Stimulated activated CD4-positive, alpha-beta T cell treated with anti-CD3 and anti-CD28 coated beads, Interleukin-12 subunit alpha, Interleukin-12 subunit beta, amount 100 ng/mL, for 48 hours (primary cell): ENCODE measurements at regions not wholly inside any gene's neighbourhood (a gene's known extent, or its start where the extent isn't known, plus 50 kb on each side); places are given as distances from the start of the nearest gene placed in this dataset.
A peak's percentile ranks its signal among the peaks of the same experiment; 100 is the strongest.

ENCODE experiments used
- DNase-seq, 3 donors: peaks; one replicate each; pipeline ENCODE4 v3.0.0-alpha.2; 2020; ENCODE audit warnings: low read depth in 2 of 3, low spot score in 1 of 3

GRCh38 chr1:244255426-244255965 is 196.2 kb downstream of the ADSS2 start:
- DNase-seq: no peak

DNA sequence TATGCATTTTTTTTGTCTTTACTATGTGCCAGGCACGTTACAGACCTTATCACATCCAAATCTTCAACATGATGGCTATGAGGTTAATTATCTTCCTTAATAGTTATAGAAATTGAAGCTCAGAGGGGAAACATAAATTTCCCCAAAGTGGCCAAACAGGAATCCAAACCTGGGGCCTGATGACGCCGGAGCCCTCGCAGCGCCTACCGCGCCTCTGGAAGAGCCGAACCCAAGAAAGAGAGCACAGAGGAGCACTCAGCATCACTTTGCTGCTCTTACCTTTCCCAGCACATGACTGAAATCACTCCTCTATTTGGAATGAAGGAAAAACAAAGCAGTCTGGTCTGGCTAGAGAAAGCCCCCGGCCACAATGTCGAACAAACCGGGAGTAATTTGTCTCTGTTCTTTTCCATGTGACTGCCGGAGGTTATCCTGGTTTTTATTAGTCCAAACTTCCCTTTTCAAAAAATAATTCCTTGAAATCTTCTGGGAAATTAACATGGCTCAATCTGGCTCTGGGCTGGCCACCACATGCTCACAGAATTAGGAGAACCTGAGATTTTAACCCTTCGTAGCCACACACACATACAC is 195.5 kb downstream of the ADSS2 start:
- DNase-seq: no peak

DNA sequence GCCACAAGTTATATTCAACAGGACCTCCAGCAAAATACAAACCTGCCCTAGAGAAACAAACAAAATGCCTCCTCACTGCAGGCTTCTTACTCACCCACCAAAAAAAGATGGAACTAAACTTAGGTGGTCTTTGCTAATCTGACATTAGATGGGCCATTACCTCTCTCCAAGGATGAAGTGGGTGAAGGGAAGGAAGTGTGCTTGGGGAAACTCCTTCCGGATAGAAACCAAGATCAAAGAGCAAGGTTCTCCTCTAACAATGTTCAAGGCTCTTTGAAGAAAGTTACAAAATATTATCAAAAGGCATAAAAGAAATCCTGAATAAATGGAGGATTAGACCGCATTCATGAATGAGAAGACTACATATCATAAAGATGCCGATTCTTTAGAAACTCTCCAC is 187.5 kb downstream of the ADSS2 start:
- no peak for DNase-seq

DNA sequence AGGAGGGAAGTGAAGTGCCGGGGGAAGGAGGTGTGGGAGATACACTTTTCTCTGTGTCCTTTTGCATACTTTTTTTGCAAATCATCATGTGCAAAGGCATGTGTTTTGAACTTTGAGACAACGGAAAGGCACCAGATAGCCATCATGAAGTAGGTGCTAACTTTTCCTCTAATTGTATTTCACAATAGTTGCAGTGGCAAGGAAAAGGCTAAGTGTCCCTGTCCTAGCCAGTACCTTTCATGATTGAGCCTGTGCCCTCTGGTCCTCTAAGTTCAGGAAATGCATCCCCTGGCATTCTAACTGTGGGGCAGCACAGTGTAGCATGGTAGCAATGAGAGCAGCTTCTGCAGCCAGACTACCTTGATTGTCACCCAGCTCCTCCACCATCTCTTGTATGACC is 186.2 kb downstream of the ADSS2 start:
- DNase-seq: no peak

DNA sequence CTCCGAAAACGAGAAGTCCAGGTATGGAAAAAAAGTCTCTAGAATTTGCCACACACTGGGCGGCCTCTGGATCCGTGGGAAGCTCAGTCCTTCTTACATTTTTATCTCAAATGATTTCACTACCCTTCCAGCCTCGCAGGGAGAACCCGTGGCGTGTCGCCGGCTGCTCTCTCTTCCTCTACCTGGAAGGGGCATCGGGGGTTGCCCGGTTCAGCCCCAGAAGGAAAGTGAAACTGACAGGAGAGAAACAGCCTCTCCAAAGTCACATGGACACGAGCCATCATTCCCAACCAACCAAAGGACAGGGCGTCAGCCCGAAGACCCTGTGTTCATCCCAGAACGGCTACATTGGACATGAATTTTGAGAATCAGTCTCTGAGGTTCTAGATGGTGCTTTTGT is 182.5 kb downstream of the ADSS2 start:
- no peak for DNase-seq

GRCh38 chr1:244271004-244271403 is 180.7 kb downstream of the ADSS2 start:
- no peak for DNase-seq

GRCh38 chr1:244271691-244272308 is 179.9 kb downstream of the ADSS2 start:
- DNase-seq: no peak

DNA sequence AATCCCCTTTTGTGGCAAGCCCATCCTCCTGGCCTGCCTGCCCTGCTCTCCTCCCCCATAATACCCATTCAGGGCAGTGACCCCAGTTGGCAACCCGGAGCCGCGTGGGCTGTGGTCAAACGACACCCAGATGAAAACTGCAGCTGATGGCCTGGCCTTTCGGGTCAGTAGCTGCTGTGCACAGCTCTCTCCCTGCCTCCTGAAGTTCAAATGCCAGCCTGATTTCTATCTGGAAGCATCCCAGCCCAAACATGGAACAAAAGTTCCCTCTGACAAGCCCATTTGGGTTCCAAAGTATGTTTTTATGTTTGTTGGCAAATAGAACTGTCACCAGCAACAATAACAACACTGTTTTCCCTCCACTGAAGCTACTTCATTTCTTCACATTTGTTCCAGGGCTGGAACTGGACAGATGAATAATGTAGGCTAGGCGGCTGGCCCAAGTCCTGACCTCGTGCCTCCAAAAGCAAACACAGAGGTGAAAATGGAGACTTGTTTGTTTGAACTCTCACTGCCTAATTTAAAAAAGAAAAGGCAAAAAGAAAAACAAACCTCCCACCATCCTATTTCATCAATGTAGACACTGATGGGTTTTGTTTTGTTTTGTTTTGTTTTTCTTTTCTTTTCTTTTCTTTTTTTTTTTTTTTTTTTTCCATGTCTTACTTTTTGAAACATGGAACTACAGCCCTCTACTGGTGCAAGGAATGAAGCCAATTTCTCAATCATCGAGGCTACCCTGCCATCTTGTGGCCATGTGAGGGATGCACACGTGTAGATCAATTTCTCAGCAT is 179.0 kb downstream of the ADSS2 start:
- peak; percentile 42 to 68 (median 46) for DNase-seq

DNA sequence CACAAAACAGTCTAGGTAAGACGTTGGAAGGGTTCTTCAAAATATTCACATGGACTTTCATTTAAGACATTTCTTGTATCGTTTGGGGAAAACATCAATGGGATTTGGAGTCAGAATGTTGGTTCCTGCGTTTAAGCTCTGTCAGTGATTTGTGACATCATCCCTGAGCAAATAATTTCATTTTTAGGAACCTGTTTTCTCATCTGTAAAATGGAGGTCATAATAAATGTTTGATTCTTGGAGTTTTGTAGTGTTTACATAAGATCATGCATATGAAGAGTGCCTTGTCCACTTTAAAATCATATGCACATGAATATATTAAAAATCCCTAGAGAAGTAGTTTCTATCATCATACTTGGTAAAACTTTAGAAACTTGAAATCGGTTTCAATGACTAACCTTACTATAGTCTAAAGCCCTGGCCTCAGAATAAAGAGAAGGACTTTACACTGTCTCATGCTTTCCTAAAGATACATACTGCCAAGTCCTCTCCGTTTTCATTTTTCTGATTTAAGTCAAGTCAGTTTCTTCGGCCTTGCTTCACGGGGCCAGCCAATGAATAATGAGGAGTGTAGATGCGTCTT is 178.4 kb downstream of the ADSS2 start:
- DNase-seq: no peak

- no peak for DNase-seq
Observed at GRCh38 chr1:244273845-244274619, 177.7 kb downstream of the ADSS2 start.

GRCh38 chr1:244276646-244277045 is 175.1 kb downstream of the ADSS2 start:
- no peak for DNase-seq

DNA sequence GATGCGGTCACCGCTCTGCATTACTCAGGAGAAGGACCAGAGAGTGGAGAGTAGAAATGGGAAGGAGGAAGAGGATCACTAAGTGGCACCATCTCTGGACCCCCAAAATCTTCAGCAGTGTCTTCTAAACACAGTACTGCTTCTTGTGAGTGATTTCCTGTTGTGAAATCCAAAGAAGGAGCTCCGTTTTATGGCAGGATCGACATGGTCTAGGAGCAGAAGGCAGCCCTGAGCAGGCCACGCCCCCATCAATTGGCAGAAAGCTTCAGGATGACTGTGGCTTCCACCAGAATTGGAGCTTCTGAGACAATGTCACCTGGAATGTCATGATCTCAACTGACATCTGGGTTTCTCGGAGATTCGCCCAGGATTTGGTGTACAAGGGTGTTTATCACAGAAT is 171.5 kb downstream of the ADSS2 start:
- no peak for DNase-seq

DNA sequence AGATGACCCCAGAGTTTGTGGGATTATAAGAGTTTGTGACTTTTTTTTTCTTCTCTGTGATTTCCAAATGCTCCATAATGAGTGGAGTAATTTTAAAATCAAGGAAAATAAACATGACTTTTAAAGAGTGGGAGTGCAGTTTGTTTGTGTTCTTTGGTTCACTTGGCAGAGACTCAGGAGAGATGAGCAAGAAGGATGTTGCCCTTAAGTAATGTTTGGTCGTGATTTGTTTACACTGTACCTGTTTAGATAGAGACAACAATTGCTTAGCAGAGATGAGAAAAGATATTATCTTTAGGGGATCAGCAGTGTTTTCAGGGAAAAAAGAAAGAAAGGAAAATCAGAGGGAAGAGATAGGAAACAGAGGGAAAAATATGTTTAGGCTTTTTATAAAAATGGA is 170.8 kb downstream of the ADSS2 start:
- no peak for DNase-seq

GRCh38 chr1:244283772-244284171 is 167.9 kb downstream of the ADSS2 start:
- no peak for DNase-seq

DNA sequence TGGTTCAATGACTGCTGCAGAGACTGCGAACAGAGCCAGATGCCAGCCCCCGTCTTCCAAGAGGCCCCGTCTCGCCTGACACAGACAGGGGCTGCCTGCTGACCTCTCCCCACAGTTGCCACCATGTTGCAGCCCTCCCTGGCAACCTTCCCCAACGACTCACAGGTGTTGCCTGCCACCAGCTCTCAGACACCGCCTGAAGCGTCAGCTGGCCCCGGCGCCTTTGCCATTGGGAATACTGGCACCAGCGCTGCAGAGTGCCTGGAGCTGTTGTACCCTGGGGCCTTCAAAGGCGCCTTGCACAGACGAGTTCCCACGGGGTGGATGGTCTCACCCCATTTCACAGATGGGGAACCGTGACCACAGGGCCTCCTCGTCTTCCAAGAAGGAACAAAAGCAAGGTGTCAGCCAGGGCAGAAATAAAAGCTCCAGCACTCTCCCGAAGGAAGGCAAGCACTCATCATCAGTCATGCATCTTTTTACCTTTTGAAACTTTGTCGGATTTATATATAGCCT is 167.0 kb downstream of the ADSS2 start:
- DNase-seq: no peak

- no peak for DNase-seq
Observed at GRCh38 chr1:244286341-244286740, 165.4 kb downstream of the ADSS2 start.

DNA sequence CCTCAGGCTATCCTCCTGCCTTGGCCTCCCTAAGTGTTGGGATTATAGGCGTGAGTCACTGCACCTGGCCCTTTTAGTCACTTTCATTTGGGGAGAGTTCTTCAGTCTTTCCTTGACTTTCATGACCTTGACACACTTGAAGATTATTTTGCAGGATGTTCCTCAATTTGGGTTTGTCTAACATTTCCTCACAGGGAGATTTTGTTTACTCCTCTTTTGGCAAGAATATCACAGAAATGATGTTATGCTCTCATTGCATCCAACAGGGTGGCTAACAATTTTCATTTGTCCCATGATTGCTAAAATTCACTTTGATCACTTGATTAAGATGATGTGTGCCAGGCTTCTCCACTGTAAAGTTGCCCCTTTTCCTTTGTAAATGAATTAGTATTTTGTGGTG is 164.0 kb downstream of the ADSS2 start:
- no peak for DNase-seq

GRCh38 chr1:244288663-244289062 is 163.0 kb downstream of the ADSS2 start:
- no peak for DNase-seq

DNA sequence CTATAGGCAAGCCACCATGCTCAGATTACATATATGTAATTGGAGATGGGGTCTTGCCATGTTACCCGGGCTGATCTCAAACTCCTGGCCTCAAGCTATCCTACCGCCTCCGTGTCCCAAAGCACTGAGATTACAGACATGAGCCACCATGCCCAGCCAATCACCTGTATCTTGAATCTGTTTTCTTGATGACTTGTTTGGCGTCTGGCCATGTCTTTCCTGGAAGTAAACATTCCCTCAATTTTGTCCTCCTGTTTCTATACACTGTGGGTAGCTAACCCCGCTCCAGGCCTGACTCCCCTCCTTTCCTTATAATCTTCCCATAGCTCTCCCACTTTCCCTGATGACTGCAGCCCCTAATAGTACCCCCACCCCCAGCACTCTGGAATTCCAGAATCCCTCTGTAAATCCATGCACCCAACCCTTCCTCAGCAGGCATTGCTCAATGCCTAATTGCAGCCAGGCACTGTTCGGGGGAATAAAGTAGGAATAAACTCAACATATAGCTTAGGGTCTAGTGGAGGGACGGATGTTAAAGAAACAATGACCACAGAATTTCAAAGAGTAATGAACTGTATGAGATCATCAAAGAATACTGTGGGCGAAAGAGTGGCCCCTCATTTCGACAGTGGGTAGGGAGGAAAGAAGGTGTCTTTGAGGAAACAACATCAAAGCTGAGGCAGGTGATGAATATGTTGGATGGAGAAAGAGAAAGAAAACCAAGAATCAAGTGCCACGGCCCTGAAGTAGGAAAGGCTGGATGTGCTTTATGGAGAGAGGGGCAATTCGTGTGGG is 161.5 kb downstream of the ADSS2 start:
- DNase-seq: no peak
